HepG2 (cell line): ENCODE measurements at regions not wholly inside any gene's neighbourhood (a gene's known extent, or its start where the extent isn't known, plus 50 kb on each side); places are given as distances from the start of the nearest gene placed in this dataset.
A peak's percentile ranks its signal among the peaks of the same experiment; 100 is the strongest.

ENCODE experiments used
- ATAC-seq: fragments of 200-7000 bp; cut with Tn5 transposase; 3 replicates; pipeline ENCODE4 v1.9.1; 2020; ENCODE audit warnings: mild to moderate bottlenecking, moderate library complexity
- BruUV-seq: library from RNA; stranded (reverse); fragments of 400-500 nt; replicated peaks from 2 replicates; lab custom pipeline; 2021; lab: Mats Ljungman, UMichigan
- CTCF ChIA-PET: fragments of 300-600 bp; formaldehyde crosslinking; extraction: SDS; loops from one replicate; lab custom pipeline; 2021; ENCODE audit warnings: low total read pairs, inconsistent platforms, low intra/inter-chr PET ratio; lab: Yijun Ruan, JAX
- POLR2A ChIA-PET: fragments of 350-600 bp; sonication (Branson Sonifier 250); formaldehyde crosslinking; loops from one replicate; lab custom pipeline; 2020; ENCODE audit warnings: antibody characterized with exemption, inconsistent platforms; lab: Yijun Ruan, JAX
- DNase-seq: peaks from one replicate; pipeline ENCODE4 v3.0.0-alpha.2; 2015; ENCODE audit warnings: low spot score
- FAIRE-seq: peaks from 3 replicates; lab custom pipeline; 2011; peaks lifted over from hg19 to GRCh38; lab: Jason Lieb, UNC
- H2AFZ ChIP-seq: one replicate; pipeline ENCODE4 v1.6.1; 2011; ENCODE audit warnings: low read length, inconsistent platforms
- H3K27ac ChIP-seq: fragments of 300-600 bp; 3 replicates; pipeline ENCODE4 v1.8.0; 2011; ENCODE audit warnings: mixed run types, mild to moderate bottlenecking, mixed read lengths, low read length, inconsistent platforms; ENCODE audit not compliant: insufficient read depth; ENCODE audit errors: extremely low read length
- H3K27me3 ChIP-seq, 2 experiments: fragments of 200-600 bp in 1 of 2; 2 replicates in 1 of 2; 3 replicates in 1 of 2; pipeline versions ENCODE4 v1.6.0 to v1.8.0; 2011; ENCODE audit warnings: low read length in 2 of 2, mild to moderate bottlenecking in 2 of 2, moderate library complexity in 2 of 2, inconsistent platforms in 1 of 2; ENCODE audit not compliant: insufficient read depth in 2 of 2, control insufficient read depth in 1 of 2
- H3K36me3 ChIP-seq, 2 experiments: fragments of 200-600 bp in 1 of 2; replicated peaks in 1 of 2; 2 replicates in 1 of 2; 3 replicates in 1 of 2; pipeline versions ENCODE4 v1.5.1 to v1.8.0; 2011; ENCODE audit warnings: low read length in 2 of 2, inconsistent platforms in 1 of 2; ENCODE audit not compliant: insufficient read depth in 2 of 2, control insufficient read depth in 1 of 2
- H3K4me1 ChIP-seq: 2 replicates; pipeline ENCODE4 v1.5.1; 2012; ENCODE audit warnings: low read length, inconsistent platforms; ENCODE audit not compliant: insufficient read depth
- H3K4me2 ChIP-seq: 2 replicates; pipeline ENCODE4 v1.6.0; 2011; ENCODE audit warnings: low read depth, low read length, inconsistent platforms
- H3K4me3 ChIP-seq, 3 experiments: fragments of 200-600 bp in 1 of 3; sonication (generic), shearing (Covaris generic) in 1 of 3; replicated peaks in 1 of 3; 2 replicates each; pipeline ENCODE4 v1.5.1; 2011 to 2016; ENCODE audit warnings: low read length in 3 of 3, inconsistent platforms in 2 of 3, low read depth in 2 of 3, mild to moderate bottlenecking in 2 of 3, control low read depth in 1 of 3, mixed read lengths in 1 of 3; ENCODE audit not compliant: insufficient read depth in 1 of 3
- H3K79me2 ChIP-seq: one replicate; pipeline ENCODE4 v1.6.1; 2011; ENCODE audit warnings: low read length, inconsistent platforms; ENCODE audit not compliant: insufficient read depth
- H3K9ac ChIP-seq: 2 replicates; pipeline ENCODE4 v1.6.0; 2011; ENCODE audit warnings: mild to moderate bottlenecking, low read depth, low read length, inconsistent platforms; ENCODE audit not compliant: insufficient read depth
- H3K9me3 ChIP-seq: 2 replicates; pipeline ENCODE4 v1.5.1; 2012; ENCODE audit warnings: mild to moderate bottlenecking, low read length
- H4K20me1 ChIP-seq: 2 replicates; pipeline ENCODE4 v1.6.0; 2011; ENCODE audit warnings: inconsistent platforms, mild to moderate bottlenecking, low read length, moderate library complexity; ENCODE audit not compliant: insufficient read depth
- BORCS8-MEF2B ChIP-seq: sonication (generic); formaldehyde crosslinking; IDR thresholded peaks from 2 replicates; pipeline ENCODE4 v1.8.0; 2022; ENCODE audit warnings: mild to moderate bottlenecking, missing genetic modification reagents
- DDIT3 ChIP-seq: sonication (generic); formaldehyde crosslinking; IDR thresholded peaks from 2 replicates; pipeline ENCODE4 v1.4.0; 2020; ENCODE audit warnings: mild to moderate bottlenecking, missing genetic modification reagents
- EHMT2 ChIP-seq: fragments of 200-600 bp; sonication (generic); IDR thresholded peaks from 2 replicates; pipeline ENCODE4 v1.7.0; 2017; ENCODE audit warnings: antibody characterized with exemption, low read depth, low read length, borderline replicate concordance
- SMC3 ChIP-seq: IDR thresholded peaks from 2 replicates; pipeline ENCODE4 v1.6.1; 2011; ENCODE audit warnings: low read length, improper control_type of control experiment
- SRY ChIP-seq: sonication (generic); formaldehyde crosslinking; IDR thresholded peaks from 2 replicates; pipeline ENCODE4 v1.8.0; 2022; ENCODE audit warnings: mild to moderate bottlenecking, missing genetic modification reagents
- XRCC5 ChIP-seq: fragments of 200-400 bp; formaldehyde crosslinking; optimal IDR thresholded peaks from 2 replicates; pipeline ENCODE3; 2017; ENCODE audit warnings: mild to moderate bottlenecking, low read length
- ZFP36L1 ChIP-seq: sonication (generic); formaldehyde crosslinking; IDR thresholded peaks from 2 replicates; pipeline ENCODE4 v1.8.0; 2022; ENCODE audit warnings: mild to moderate bottlenecking, missing genetic modification reagents, moderate library complexity
- ZNF280B ChIP-seq: sonication (generic); formaldehyde crosslinking; IDR thresholded peaks from 2 replicates; pipeline ENCODE4 v1.5.0; 2020; ENCODE audit warnings: missing genetic modification reagents, mild to moderate bottlenecking, borderline replicate concordance
- ZNF33B ChIP-seq: sonication (generic); formaldehyde crosslinking; IDR thresholded peaks from 2 replicates; pipeline ENCODE4 v1.5.1; 2020; ENCODE audit warnings: mild to moderate bottlenecking, missing genetic modification reagents
- ZNF644 ChIP-seq: IDR thresholded peaks from 2 replicates; pipeline ENCODE4 v1.6.1; 2016; ENCODE audit warnings: low read depth
- WGBS: methylation state at CpG from one replicate; pipeline ENCODE4 v1.1.6; 2017; ENCODE audit warnings: low lambda C conversion rate; 5-methylcytosine and 5-hydroxymethylcytosine counted together
- in situ Hi-C: cut with HindIII; loops from 2 replicates; pipeline ENCODE4 v1.10.0; 2017; ENCODE audit warnings: low pct_unique_long_range_greater_than_20kb; ENCODE audit not compliant: extremely low pct_ligation_motif_present
- intact Hi-C: fragments of 100-400 bp; cut with micrococcal nuclease; formaldehyde crosslinking; loops from one replicate; pipeline ENCODE4 v1.10.0; 2022; ENCODE audit not compliant: unreplicated experiment
- TF ChIP-seq, protein P1 (sequence below): sonication (generic); formaldehyde crosslinking; IDR thresholded peaks from 2 replicates; pipeline ENCODE4 v1.5.0; 2020; ENCODE audit warnings: mild to moderate bottlenecking, missing genetic modification reagents, moderate library complexity

- Histone ChIP-seq H2AFZ (no peak overlapping the region), H4K20me1 (no peaks in the 10 kb centered on the region)
Measured at GRCh38 chr5:112491257-112491656, 72.2 kb upstream of the EPB41L4A start.

DNA sequence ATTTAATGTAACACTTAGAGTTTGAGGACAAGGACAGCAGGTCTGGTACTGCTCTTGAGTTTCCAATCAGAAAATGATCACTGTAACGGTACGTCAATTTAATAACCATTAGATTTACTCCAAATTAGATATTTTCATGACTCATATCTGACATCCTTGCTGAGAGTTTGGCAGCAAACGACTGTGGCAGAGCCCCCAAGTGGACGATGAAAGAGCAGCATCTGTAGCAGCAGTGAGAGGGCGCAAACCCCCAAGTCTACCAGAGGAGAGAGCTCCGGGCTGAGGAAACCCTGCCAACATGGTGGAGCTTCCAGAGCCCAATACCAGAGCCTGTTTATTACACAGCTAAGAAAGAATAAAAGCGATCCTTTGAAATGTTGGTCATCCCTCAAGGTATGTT lies 73.2 kb upstream of the EPB41L4A start:
- intact Hi-C loops: no loop called here
- no peak for TF ChIP-seq DDIT3 (CRISPR knock-in tag)
- TF ChIP-seq ZNF644 (CRISPR knock-in tag): 0 out of 2 replicates have a peak, but pooled peaks have one; percentile 24
- no peak for TF ChIP-seq ZNF280B
- TF ChIP-seq XRCC5: peak; percentile 44
- TF ChIP-seq ZFP36L1 (CRISPR knock-in tag): no peak
- TF ChIP-seq SRY (CRISPR knock-in tag): no peak
- TF ChIP-seq SMC3: no peak
- TF ChIP-seq BORCS8-MEF2B (CRISPR knock-in tag): no peak
- no peak for TF ChIP-seq EHMT2

More at GRCh38 chr5:112491257-112491656, 72.2 kb upstream of the EPB41L4A start:
- intact Hi-C loops: no loop called here
- TF ChIP-seq ZNF33B (CRISPR knock-in tag): no peak
- TF ChIP-seq, protein P1, sequence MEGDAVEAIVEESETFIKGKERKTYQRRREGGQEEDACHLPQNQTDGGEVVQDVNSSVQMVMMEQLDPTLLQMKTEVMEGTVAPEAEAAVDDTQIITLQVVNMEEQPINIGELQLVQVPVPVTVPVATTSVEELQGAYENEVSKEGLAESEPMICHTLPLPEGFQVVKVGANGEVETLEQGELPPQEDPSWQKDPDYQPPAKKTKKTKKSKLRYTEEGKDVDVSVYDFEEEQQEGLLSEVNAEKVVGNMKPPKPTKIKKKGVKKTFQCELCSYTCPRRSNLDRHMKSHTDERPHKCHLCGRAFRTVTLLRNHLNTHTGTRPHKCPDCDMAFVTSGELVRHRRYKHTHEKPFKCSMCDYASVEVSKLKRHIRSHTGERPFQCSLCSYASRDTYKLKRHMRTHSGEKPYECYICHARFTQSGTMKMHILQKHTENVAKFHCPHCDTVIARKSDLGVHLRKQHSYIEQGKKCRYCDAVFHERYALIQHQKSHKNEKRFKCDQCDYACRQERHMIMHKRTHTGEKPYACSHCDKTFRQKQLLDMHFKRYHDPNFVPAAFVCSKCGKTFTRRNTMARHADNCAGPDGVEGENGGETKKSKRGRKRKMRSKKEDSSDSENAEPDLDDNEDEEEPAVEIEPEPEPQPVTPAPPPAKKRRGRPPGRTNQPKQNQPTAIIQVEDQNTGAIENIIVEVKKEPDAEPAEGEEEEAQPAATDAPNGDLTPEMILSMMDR: 0 out of 2 replicates have a peak, but pooled peaks have one; percentile 20
- TF ChIP-seq, all 625 proteins: peak for 1
- DNase-seq: peak; percentile 16
- in situ Hi-C loops: no loop called here
- Histone ChIP-seq H3K27ac (no peak overlapping the region), H3K9ac (no peak overlapping the region), H3K36me3 (no peaks in the 10 kb centered on the region), H3K9me3 (no peaks in the 10 kb centered on the region), H3K27me3 (no peaks in the 10 kb centered on the region), H3K4me3 (no peak overlapping the region), H3K79me2 (no peaks in the 10 kb centered on the region), H3K4me1 (peaks cover 4% of the 10 kb centered on the region; the same call in 1 of the 2 replicates), H3K4me2 (no peak overlapping the region)
- ChIA-PET CTCF (no interaction called here), POLR2A (no interaction called here)
- no TSS peak for BruUV-seq
- FAIRE-seq: no peak
- peak; percentile 59; the same call in 2 of the 3 replicates for ATAC-seq
- WGBS: 16% methylated on average over 5 of the region's 5 CpGs

More for the DNA sequence above, 73.2 kb upstream of the EPB41L4A start:
- H3K36me3 ChIP-seq: no peaks in the 10 kb centered on the region
- H3K79me2 ChIP-seq: no peaks in the 10 kb centered on the region
- WGBS: 5% methylated on average over 7 of the region's 7 CpGs
- in situ Hi-C loops: no loop called here
- FAIRE-seq: peak; percentile 74
- no peaks in the 10 kb centered on the region for H3K27me3 ChIP-seq
- ChIA-PET POLR2A (no interaction called here), CTCF (no interaction called here)
- H3K4me3 ChIP-seq: no peak overlapping the region
- ATAC-seq: peak; percentile 95
- H3K4me1 ChIP-seq: no peaks in the 10 kb centered on the region
- DNase-seq: peak; percentile 19
- no TSS peak for BruUV-seq
- no peaks in the 10 kb centered on the region for H4K20me1 ChIP-seq
- no peak overlapping the region for H2AFZ ChIP-seq
- H3K9ac ChIP-seq: no peak overlapping the region
- no peak overlapping the region for H3K27ac ChIP-seq
- no peak overlapping the region for H3K4me2 ChIP-seq
- H3K9me3 ChIP-seq: no peaks in the 10 kb centered on the region
